EL (cell line): ENCODE measurements at regions not wholly inside any gene's neighbourhood (a gene's known extent, or its start where the extent isn't known, plus 50 kb on each side); places are given as distances from the start of the nearest gene placed in this dataset.
A peak's percentile ranks its signal among the peaks of the same experiment; 100 is the strongest.

Source experiments
- DNase-seq: peaks from one replicate; pipeline ENCODE4 v3.0.0-alpha.2; 2016

DNA sequence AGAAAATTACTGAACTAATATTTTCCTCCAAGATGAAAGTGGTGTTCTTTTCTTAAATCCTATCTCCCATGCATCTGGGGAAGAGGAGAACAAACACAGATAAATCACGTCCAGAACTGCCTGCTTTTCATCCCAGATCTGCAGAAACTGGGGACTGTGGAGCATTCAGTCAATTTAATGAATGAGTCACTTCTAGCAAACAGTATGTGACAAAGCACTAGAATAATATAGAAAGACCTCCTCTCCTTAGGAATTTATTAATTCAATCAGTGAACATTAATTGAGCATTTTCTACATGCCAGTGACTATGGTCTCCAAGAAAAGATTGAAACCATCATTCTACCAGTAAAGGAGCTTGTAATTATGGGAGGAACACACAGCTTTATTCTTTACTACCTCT lies 693.4 kb upstream of the ID2 start:
- no peak for DNase-seq

GRCh38 chr2:7989823-7990222 lies 692.0 kb upstream of the ID2 start:
- no peak for DNase-seq

DNA sequence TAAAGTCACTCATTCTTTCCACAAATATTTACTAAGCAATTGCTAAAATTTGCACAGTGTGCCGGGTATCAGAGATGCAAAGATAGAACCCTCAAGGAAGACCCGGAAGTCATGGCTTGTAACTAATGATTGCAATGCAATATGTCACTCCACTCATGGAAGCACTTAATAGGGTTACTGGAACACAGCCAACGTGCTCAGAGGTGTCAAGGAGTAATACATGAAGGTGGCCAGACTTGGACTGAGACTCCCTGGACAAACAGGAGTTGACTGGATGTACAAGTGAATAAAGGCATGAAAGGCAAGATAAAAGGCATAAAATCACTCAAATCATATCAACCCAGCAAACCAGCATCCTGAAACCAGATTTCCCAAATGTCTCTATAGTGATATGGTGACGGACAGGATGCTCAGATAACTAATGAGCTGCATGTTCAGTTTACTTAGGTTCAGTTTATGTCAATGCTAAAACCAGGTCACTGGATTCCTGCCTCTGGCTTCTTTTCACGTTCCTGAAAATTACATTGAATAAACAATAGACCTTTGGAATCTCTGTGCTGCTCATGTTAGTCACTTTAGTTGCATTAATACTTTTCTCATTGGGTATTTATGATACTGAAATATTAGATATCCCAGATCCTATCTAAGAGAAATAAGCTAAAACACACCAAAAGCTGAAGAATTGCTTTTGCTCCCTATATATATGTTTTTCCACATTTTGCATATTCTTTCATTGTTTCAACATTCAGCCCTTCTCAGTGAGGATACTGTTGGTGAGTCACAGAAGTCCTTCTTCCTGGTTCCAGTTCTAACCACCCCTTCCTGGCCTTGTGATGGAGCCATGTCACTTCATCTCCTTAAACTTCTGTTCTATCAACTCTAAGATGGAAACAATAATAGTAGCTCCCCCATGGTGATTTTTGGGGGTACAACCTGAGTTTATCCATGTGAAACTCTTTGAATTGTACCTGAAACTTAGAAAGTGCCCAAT lies 688.9 kb upstream of the ID2 start:
- DNase-seq = peak; percentile 14

DNA sequence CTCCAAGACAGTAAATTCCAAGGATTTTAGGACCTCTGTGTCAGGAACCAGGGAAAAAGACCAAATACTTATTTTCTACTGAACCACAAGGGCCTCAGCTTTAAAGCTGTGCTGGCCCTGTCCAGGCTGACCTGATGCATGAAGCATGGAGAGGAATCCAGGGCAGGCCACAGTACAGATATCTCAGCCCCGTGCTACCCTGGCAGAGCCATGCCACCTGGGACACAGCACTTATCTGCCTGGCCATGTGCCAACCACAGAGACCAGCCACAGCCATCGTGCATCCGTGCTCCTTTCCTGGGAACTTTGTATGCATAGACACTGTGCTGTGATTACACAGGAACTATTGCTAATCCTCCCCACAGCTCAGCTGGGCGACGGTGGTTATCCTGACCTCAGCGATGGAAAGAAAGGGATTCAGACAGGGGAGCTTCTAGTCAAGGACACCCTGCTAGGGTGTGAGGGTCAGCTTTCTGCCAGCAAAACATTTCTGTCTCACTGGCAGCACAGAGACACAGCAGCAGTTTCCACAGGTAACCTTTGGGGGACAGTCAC lies 687.4 kb upstream of the ID2 start:
- DNase-seq = no peak

- DNase-seq = no peak
Observed at GRCh38 chr2:7997279-7997678, 684.6 kb upstream of the ID2 start.

GRCh38 chr2:7999683-8000476 lies 682.0 kb upstream of the ID2 start:
- DNase-seq = no peak

DNA sequence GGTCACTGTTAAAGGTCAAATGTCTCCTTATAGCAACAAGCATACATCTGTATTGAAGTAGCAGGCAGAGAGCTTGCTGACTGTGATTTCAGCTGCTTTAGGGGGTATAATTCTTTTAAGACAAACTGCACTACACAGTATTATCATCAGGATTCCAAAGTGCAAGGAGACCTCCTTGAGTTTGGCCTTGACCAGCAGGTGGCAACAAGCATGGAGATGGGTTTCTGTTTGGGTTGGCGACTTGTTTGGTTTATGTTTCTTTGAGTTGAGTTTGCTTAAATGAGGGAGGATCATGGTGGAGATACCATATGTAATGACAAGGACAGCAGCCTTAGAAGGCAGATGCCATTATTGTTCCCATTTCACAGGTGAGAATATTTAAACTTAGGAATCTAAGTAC lies 681.0 kb upstream of the ID2 start:
- DNase-seq = peak; percentile 2

- DNase-seq = no peak
Observed at GRCh38 chr2:8002765-8003393, 679.0 kb upstream of the ID2 start.

GRCh38 chr2:8003462-8004075 lies 678.3 kb upstream of the ID2 start:
- DNase-seq = peak; percentile 74

GRCh38 chr2:8004250-8004681 lies 677.6 kb upstream of the ID2 start:
- DNase-seq = peak; percentile 78

DNA sequence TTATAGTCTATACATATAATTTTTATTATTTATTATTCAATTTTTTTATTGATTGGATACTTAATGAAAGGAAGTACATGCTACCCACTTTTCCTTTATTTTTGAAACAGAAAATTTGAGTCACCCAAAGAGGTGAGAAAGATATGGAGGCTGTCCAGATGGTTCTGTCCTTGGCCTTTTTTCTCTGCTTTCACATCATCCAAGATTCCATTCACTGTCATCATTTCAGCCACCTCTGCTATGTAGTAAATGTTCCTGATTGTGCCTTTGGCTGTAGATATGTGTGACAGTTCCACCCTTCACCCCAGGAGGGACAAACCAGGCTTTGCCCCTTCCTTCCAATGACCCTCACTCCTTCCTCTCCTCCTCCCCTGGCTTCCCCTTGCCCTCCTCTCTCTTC lies 675.7 kb upstream of the ID2 start:
- no peak for DNase-seq

GRCh38 chr2:8006626-8007025 lies 675.2 kb upstream of the ID2 start:
- peak; percentile 29 for DNase-seq

- DNase-seq = peak; percentile 59
Observed at GRCh38 chr2:8009010-8009597, 672.8 kb upstream of the ID2 start.

DNA sequence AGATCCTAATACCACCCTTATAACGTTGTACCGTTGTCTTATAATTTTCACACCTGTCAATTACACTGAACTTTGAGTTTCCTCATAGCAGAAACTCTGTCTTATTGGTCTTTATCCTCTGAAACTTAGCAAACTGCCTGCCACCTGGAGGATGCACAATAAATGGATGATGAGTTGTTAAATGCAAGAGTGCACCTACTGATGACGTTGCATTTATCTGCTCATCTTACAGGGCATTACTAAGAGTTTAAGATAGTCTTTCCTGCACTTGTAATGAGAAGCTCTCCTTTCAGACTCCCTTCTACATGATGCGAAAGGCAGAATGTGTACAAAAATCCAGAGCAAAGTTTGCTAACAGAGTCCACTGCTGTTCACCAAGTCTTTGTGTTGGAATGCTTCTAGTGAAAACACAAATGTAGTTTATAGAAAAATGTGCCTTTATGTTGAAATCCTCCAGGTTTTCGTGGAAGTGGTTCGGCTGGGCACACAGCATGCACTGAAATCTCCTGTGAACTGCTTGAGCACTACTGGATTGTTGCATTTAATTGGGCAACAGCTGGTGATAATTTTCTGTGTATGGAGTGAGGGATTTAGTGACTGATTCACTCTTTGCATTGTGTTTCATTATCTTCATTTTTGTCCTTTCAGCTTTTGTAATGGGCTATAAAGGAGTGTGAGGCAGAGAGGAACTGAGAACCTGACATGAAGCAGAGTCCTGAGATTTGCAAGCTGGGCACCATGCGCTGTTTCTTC lies 665.8 kb upstream of the ID2 start:
- DNase-seq = no peak

DNA sequence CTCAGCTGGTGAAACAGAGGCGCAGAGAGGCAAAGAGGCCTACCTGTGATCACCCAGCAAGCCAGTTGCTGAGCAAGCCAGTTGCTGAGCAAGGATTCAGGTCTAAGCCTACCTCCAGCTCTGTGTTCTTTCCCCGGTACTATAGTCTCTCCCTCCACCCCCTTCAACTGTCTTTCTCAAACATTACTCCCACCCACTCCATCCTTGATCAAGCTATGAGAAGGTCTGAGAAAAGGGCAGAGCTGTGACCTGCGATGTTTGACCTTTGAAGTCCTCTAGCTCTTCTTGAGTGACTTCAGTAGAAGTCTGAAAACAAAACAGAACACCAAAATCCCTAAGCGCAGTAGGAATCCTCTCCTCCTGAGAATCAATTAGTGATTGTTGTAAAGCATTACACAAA lies 665.2 kb upstream of the ID2 start:
- no peak for DNase-seq

GRCh38 chr2:8018956-8019355 lies 662.9 kb upstream of the ID2 start:
- peak; percentile 1 for DNase-seq

DNA sequence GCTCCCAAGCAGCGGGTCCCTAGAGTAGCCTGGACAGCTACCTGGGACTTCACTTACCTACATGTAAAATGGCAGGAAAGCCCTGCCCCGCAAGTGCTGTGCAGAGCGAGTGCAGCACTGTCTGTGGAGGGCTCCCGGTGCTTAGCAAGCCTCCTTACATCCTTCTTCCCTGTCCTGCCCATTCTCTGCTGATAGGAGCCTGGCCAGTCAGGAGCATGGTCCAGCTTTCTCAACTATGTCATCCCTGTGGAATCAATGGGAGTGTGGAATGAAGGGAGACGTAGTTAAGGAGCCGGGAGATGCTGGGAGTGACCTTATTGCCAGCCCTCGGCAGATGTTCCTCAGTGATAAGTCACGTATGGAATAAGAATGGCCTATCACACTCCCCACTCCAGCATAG lies 661.9 kb upstream of the ID2 start:
- DNase-seq = no peak

GRCh38 chr2:8021921-8022320 lies 659.9 kb upstream of the ID2 start:
- DNase-seq = no peak

DNA sequence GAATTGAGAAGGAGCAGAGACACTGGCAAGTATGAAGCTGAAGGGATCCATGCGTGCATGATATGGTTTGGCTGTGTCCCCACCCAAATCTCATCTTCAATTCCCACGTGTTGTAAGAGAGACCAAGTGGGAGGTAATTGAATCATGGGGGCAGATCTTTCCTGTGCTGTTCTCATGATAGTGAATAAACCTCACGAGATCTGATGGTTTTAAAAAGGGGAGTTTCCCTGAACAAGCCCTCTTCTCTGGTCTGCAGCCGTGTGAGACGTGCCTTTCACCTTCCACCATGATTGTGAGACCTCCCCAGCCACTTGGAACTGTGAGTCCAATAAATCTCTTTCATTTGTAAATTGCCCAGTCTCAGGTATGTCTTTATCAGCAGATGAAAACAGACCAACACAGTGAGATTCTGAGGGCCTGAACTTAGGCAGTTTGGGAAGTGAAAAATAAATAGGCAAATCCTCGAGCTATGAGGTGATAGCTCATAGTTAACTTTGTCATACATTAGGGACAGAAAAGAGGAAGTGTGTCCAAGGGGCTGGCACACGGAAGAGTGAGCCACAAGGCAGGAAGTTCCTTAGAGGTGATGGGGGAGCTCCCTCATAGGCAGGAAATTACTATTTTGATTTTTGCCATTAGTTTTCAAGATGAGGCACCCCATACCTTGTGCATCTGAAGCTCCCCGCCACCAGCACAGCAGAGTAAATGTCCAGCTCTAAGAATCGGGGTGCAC lies 658.8 kb upstream of the ID2 start:
- no peak for DNase-seq

DNA sequence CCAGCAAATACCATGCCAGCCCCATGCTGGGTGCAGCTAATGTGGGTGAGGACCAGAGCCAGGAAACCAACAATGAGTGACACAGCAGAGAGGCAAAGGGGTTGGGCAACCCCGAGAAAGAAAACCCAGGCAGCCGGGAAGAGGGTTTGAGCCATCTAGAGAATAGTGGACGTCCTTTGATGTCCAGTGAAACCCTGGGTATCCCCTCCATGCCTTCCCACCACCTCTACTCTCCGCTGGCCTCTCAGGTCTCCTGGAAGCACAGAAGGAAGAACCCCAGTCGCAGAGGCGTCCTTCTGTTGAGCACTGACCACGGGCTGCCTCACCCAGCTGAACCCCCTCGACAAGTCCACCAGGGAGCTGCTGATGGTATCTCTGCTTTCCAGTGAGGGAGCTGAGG lies 657.4 kb upstream of the ID2 start:
- no peak for DNase-seq

- no peak for DNase-seq
Observed at GRCh38 chr2:8026381-8026780, 655.5 kb upstream of the ID2 start.
